HepG2 (cell line): ENCODE measurements at regions not wholly inside any gene's neighbourhood (a gene's known extent, or its start where the extent isn't known, plus 50 kb on each side); places are given as distances from the start of the nearest gene placed in this dataset.

Experiments
- ATAC-seq: fragments of 200-7000 bp; cut with Tn5 transposase; 3 replicates; pipeline ENCODE4 v1.9.1; 2020; ENCODE audit warnings: mild to moderate bottlenecking, moderate library complexity
- BruUV-seq: library from RNA; stranded (reverse); fragments of 400-500 nt; replicated peaks from 2 replicates; lab custom pipeline; 2021; lab: Mats Ljungman, UMichigan
- CTCF ChIA-PET: fragments of 300-600 bp; formaldehyde crosslinking; extraction: SDS; loops from one replicate; lab custom pipeline; 2021; ENCODE audit warnings: low total read pairs, inconsistent platforms, low intra/inter-chr PET ratio; lab: Yijun Ruan, JAX
- POLR2A ChIA-PET: fragments of 350-600 bp; sonication (Branson Sonifier 250); formaldehyde crosslinking; loops from one replicate; lab custom pipeline; 2020; ENCODE audit warnings: antibody characterized with exemption, inconsistent platforms; lab: Yijun Ruan, JAX
- DNase-seq: peaks from one replicate; pipeline ENCODE4 v3.0.0-alpha.2; 2015; ENCODE audit warnings: low spot score
- FAIRE-seq: peaks from 3 replicates; lab custom pipeline; 2011; peaks lifted over from hg19 to GRCh38; lab: Jason Lieb, UNC
- H2AFZ ChIP-seq: one replicate; pipeline ENCODE4 v1.6.1; 2011; ENCODE audit warnings: low read length, inconsistent platforms
- H3K27ac ChIP-seq: fragments of 300-600 bp; 3 replicates; pipeline ENCODE4 v1.8.0; 2011; ENCODE audit warnings: mixed run types, mild to moderate bottlenecking, mixed read lengths, low read length, inconsistent platforms; ENCODE audit not compliant: insufficient read depth; ENCODE audit errors: extremely low read length
- H3K27me3 ChIP-seq, 2 experiments: fragments of 200-600 bp in 1 of 2; 2 replicates in 1 of 2; 3 replicates in 1 of 2; pipeline versions ENCODE4 v1.6.0 to v1.8.0; 2011; ENCODE audit warnings: low read length in 2 of 2, mild to moderate bottlenecking in 2 of 2, moderate library complexity in 2 of 2, inconsistent platforms in 1 of 2; ENCODE audit not compliant: insufficient read depth in 2 of 2, control insufficient read depth in 1 of 2
- H3K36me3 ChIP-seq, 2 experiments: fragments of 200-600 bp in 1 of 2; replicated peaks in 1 of 2; 2 replicates in 1 of 2; 3 replicates in 1 of 2; pipeline versions ENCODE4 v1.5.1 to v1.8.0; 2011; ENCODE audit warnings: low read length in 2 of 2, inconsistent platforms in 1 of 2; ENCODE audit not compliant: insufficient read depth in 2 of 2, control insufficient read depth in 1 of 2
- H3K4me1 ChIP-seq: 2 replicates; pipeline ENCODE4 v1.5.1; 2012; ENCODE audit warnings: low read length, inconsistent platforms; ENCODE audit not compliant: insufficient read depth
- H3K4me2 ChIP-seq: 2 replicates; pipeline ENCODE4 v1.6.0; 2011; ENCODE audit warnings: low read depth, low read length, inconsistent platforms
- H3K4me3 ChIP-seq, 3 experiments: fragments of 200-600 bp in 1 of 3; sonication (generic), shearing (Covaris generic) in 1 of 3; replicated peaks in 1 of 3; 2 replicates each; pipeline ENCODE4 v1.5.1; 2011 to 2016; ENCODE audit warnings: low read length in 3 of 3, inconsistent platforms in 2 of 3, low read depth in 2 of 3, mild to moderate bottlenecking in 2 of 3, control low read depth in 1 of 3, mixed read lengths in 1 of 3; ENCODE audit not compliant: insufficient read depth in 1 of 3
- H3K79me2 ChIP-seq: one replicate; pipeline ENCODE4 v1.6.1; 2011; ENCODE audit warnings: low read length, inconsistent platforms; ENCODE audit not compliant: insufficient read depth
- H3K9ac ChIP-seq: 2 replicates; pipeline ENCODE4 v1.6.0; 2011; ENCODE audit warnings: mild to moderate bottlenecking, low read depth, low read length, inconsistent platforms; ENCODE audit not compliant: insufficient read depth
- H3K9me3 ChIP-seq: 2 replicates; pipeline ENCODE4 v1.5.1; 2012; ENCODE audit warnings: mild to moderate bottlenecking, low read length
- H4K20me1 ChIP-seq: 2 replicates; pipeline ENCODE4 v1.6.0; 2011; ENCODE audit warnings: inconsistent platforms, mild to moderate bottlenecking, low read length, moderate library complexity; ENCODE audit not compliant: insufficient read depth
- ATF2 ChIP-seq: sonication (generic); formaldehyde crosslinking; IDR thresholded peaks from 2 replicates; pipeline ENCODE4 v1.4.0; 2020; ENCODE audit warnings: missing genetic modification reagents
- ATF4 ChIP-seq, 2 experiments: fragments of 450-650 bp in 1 of 2; sonication (generic) in 1 of 2; formaldehyde crosslinking; IDR thresholded peaks; 2 replicates each; pipeline versions ENCODE4 v1.5.0 to v1.8.0; 2020 to 2022; ENCODE audit warnings: mild to moderate bottlenecking in 1 of 2, missing genetic modification reagents in 1 of 2
- CENPT ChIP-seq: sonication (generic); formaldehyde crosslinking; IDR thresholded peaks from 2 replicates; pipeline ENCODE4 v1.8.0; 2022; ENCODE audit warnings: low read depth, mild to moderate bottlenecking, moderate library complexity, missing genetic modification reagents
- MTA3 ChIP-seq: sonication (generic); formaldehyde crosslinking; IDR thresholded peaks from 2 replicates; pipeline ENCODE4 v1.4.0; 2020; ENCODE audit warnings: missing genetic modification reagents
- NR2C2 ChIP-seq: sonication (generic); formaldehyde crosslinking; IDR thresholded peaks from 2 replicates; pipeline ENCODE4 v1.4.0; 2020; ENCODE audit warnings: missing genetic modification reagents, mild to moderate bottlenecking, moderate library complexity, borderline replicate concordance
- ZFP91 ChIP-seq: sonication (generic); formaldehyde crosslinking; IDR thresholded peaks from 2 replicates; pipeline ENCODE4 v1.9.0; 2022; ENCODE audit warnings: missing genetic modification reagents, mild to moderate bottlenecking, borderline replicate concordance
- ZKSCAN8 ChIP-seq: IDR thresholded peaks from 2 replicates; pipeline ENCODE4 v1.6.1; 2016; ENCODE audit warnings: borderline replicate concordance, missing genetic modification reagents, missing compliant biosample characterization
- ZNF326 ChIP-seq: sonication (generic); formaldehyde crosslinking; IDR thresholded peaks from 2 replicates; pipeline ENCODE4 v1.4.0; 2020; ENCODE audit warnings: missing genetic modification reagents, borderline replicate concordance
- ZNF383 ChIP-seq: sonication (generic); formaldehyde crosslinking; IDR thresholded peaks from 2 replicates; pipeline ENCODE4 v1.4.0; 2020; ENCODE audit warnings: missing genetic modification reagents, mild to moderate bottlenecking, borderline replicate concordance
- WGBS: methylation state at CpG from one replicate; pipeline ENCODE4 v1.1.6; 2017; ENCODE audit warnings: low lambda C conversion rate; 5-methylcytosine and 5-hydroxymethylcytosine counted together
- in situ Hi-C: cut with HindIII; loops from 2 replicates; pipeline ENCODE4 v1.10.0; 2017; ENCODE audit warnings: low pct_unique_long_range_greater_than_20kb; ENCODE audit not compliant: extremely low pct_ligation_motif_present
- intact Hi-C: fragments of 100-400 bp; cut with micrococcal nuclease; formaldehyde crosslinking; loops from one replicate; pipeline ENCODE4 v1.10.0; 2022; ENCODE audit not compliant: unreplicated experiment

- no peak for DNase-seq
- Histone ChIP-seq H3K27ac (no peak overlapping the region), H3K4me1 (no peaks in the 10 kb centered on the region), H3K4me2 (no peak overlapping the region), H3K9ac (no peak overlapping the region), H4K20me1 (no peaks in the 10 kb centered on the region), H3K9me3 (peaks cover 55% of the 10 kb centered on the region), H2AFZ (no peak overlapping the region), H3K36me3 (no peaks in the 10 kb centered on the region), H3K4me3 (no peak overlapping the region), H3K27me3 (no peaks in the 10 kb centered on the region), H3K79me2 (no peaks in the 10 kb centered on the region)
- in situ Hi-C loops (no loop called here), intact Hi-C loops (no loop called here)
- TF ChIP-seq ZKSCAN8 (CRISPR knock-in tag) (no peak), ZFP91 (CRISPR knock-in tag) (no peak), CENPT (CRISPR knock-in tag) (no peak), ZNF326 (no peak), MTA3 (CRISPR knock-in tag) (no peak), ZNF383 (CRISPR knock-in tag) (no peak), NR2C2 (CRISPR knock-in tag) (no peak), ATF4 (CRISPR knock-in tag; IDR thresholded peaks at IDR 0.05) (no peak), ATF2 (no peak)
- CTCF ChIA-PET, result no interaction called here
- BruUV-seq, result no TSS peak
- WGBS, result 0% methylated on average over 1 of the region's 1 CpG
- no peak for FAIRE-seq
- ATAC-seq, result no peak
- POLR2A ChIA-PET, result no interaction called here
Observed at GRCh38 chr13:103229674-103230073, 163.5 kb upstream of the SLC10A2 start.
